PC-9 (cell line): ENCODE measurements at regions not wholly inside any gene's neighbourhood (a gene's known extent, or its start where the extent isn't known, plus 50 kb on each side); places are given as distances from the start of the nearest gene placed in this dataset.

Experiments
- BruUV-seq: library from RNA; stranded (reverse); fragments of 400-500 nt; replicated peaks from 2 replicates; lab custom pipeline; 2021; lab: Mats Ljungman, UMichigan
- CTCF ChIA-PET: fragments of 300-600 bp; sonication (Branson Sonifier 250); formaldehyde crosslinking; loops from one replicate; lab custom pipeline; 2022; ENCODE audit warnings: antibody characterized with exemption; lab: Charles Lee
- POLR2A ChIA-PET: fragments of 300-600 bp; sonication (Branson Sonifier 250); formaldehyde crosslinking; loops from one replicate; lab custom pipeline; 2022; ENCODE audit warnings: antibody characterized with exemption; ENCODE audit not compliant: unreplicated experiment; lab: Charles Lee
- DNase-seq, 2 experiments: peaks; one replicate each; pipeline versions ENCODE4 v3.0.0 to v3.0.0-alpha.2; 2015 to 2022; ENCODE audit warnings: mixed read lengths in 1 of 2
- H2AFZ ChIP-seq: fragments of 200-600 bp; sonication (generic); 2 replicates; pipeline ENCODE4 v1.8.1; 2017; ENCODE audit warnings: antibody characterized with exemption
- H3F3A ChIP-seq: fragments of 200-600 bp; sonication (generic); 2 replicates; pipeline ENCODE4 v1.8.1; 2017; ENCODE audit warnings: antibody characterized with exemption, mild to moderate bottlenecking, low read depth; ENCODE audit not compliant: insufficient read depth
- H3K27ac ChIP-seq: fragments of 200-600 bp; sonication (generic); 2 replicates; pipeline ENCODE4 v1.6.1; 2016; ENCODE audit warnings: mixed run types
- H3K27me3 ChIP-seq: fragments of 200-600 bp; sonication (generic); 2 replicates; pipeline ENCODE4 v1.6.1; 2016; ENCODE audit warnings: low read depth, mixed run types; ENCODE audit not compliant: insufficient read depth
- H3K36me3 ChIP-seq: fragments of 200-600 bp; sonication (generic); 2 replicates; pipeline ENCODE4 v1.6.1; 2016; ENCODE audit warnings: low read depth, mixed run types
- H3K4me1 ChIP-seq: fragments of 200-600 bp; sonication (generic); replicated peaks from 2 replicates; pipeline ENCODE4 v1.6.1; 2016; ENCODE audit warnings: mixed run types; ENCODE audit not compliant: insufficient read depth
- H3K4me2 ChIP-seq: fragments of 200-600 bp; sonication (generic); 2 replicates; pipeline ENCODE4 v1.6.1; 2017; ENCODE audit warnings: mixed run types
- H3K4me3 ChIP-seq: fragments of 200-600 bp; sonication (generic); 2 replicates; pipeline ENCODE4 v1.6.1; 2016; ENCODE audit warnings: mixed run types
- H3K79me2 ChIP-seq: fragments of 200-600 bp; sonication (generic); 2 replicates; pipeline ENCODE4 v1.6.1; 2017; ENCODE audit warnings: low read depth, mixed run types
- H3K9me2 ChIP-seq: fragments of 200-600 bp; sonication (generic); 2 replicates; pipeline ENCODE4 v1.8.1; 2017; ENCODE audit warnings: mild to moderate bottlenecking; ENCODE audit not compliant: insufficient read depth
- H3K9me3 ChIP-seq: fragments of 200-600 bp; sonication (generic); 2 replicates; pipeline ENCODE4 v1.8.1; 2016; ENCODE audit warnings: low read depth; ENCODE audit not compliant: insufficient read depth
- H4K20me1 ChIP-seq: fragments of 200-600 bp; sonication (generic); 2 replicates; pipeline ENCODE4 v1.8.1; 2017; ENCODE audit not compliant: insufficient read depth
- CTCF ChIP-seq: fragments of 200-600 bp; sonication (generic); conservative IDR thresholded peaks from 2 replicates; pipeline ENCODE4 v1.6.1; 2017; ENCODE audit warnings: mixed run types, antibody characterized with exemption, mild to moderate bottlenecking, moderate library complexity
- EZH2 ChIP-seq: fragments of 200-600 bp; sonication (generic); IDR thresholded peaks from 2 replicates; pipeline ENCODE4 v1.8.0; 2017; ENCODE audit warnings: antibody characterized with exemption, low read depth
- intact Hi-C: fragments of 100-400 bp; cut with micrococcal nuclease; formaldehyde crosslinking; loops from one replicate; pipeline ENCODE4 v1.10.0; 2022; ENCODE audit not compliant: unreplicated experiment

GRCh38 chr2:236317938-236318396, 53.8 kb upstream of the ASB18 start:
- BruUV-seq: no TSS peak
- ChIA-PET CTCF (interaction anchor here (0.6 kb wide), 2 partner anchors 142 to 757 kb away, joined by 3 to 8 read pairs; no protein-coding TSS in a partner anchor), POLR2A (no interaction called here)
- Histone ChIP-seq H3F3A (no peaks in the 10 kb centered on the region), H3K4me3 (no peak overlapping the region), H3K9me2 (no peaks in the 10 kb centered on the region), H3K36me3 (no peaks in the 10 kb centered on the region), H3K27ac (no peak overlapping the region), H3K79me2 (no peaks in the 10 kb centered on the region), H4K20me1 (no peaks in the 10 kb centered on the region), H2AFZ (no peak overlapping the region), H3K4me1 (no peaks in the 10 kb centered on the region), H3K9me3 (0 out of 2 replicates have a peak, but pooled peaks cover 3% of the 10 kb centered on the region), H3K4me2 (no peak overlapping the region), H3K27me3 (peaks cover 64% of the 10 kb centered on the region)
- no peak for DNase-seq
- intact Hi-C loops: no loop called here
- TF ChIP-seq EZH2: no peak
- TF ChIP-seq CTCF: no peak

- no peaks in the 10 kb centered on the region for H3K9me2 ChIP-seq
- TF ChIP-seq EZH2 (no peak), CTCF (no peak)
- no peak overlapping the region for H3K4me2 ChIP-seq
- H3K27ac ChIP-seq: no peak overlapping the region
- H2AFZ ChIP-seq: no peak overlapping the region
- H3K4me3 ChIP-seq: no peak overlapping the region
- ChIA-PET CTCF (interaction anchor here (0.6 kb wide), 2 partner anchors 142 to 756 kb away, joined by 3 to 8 read pairs; no protein-coding TSS in a partner anchor), POLR2A (no interaction called here)
- no peaks in the 10 kb centered on the region for H3K36me3 ChIP-seq
- H3K4me1 ChIP-seq: no peaks in the 10 kb centered on the region
- H3F3A ChIP-seq: no peaks in the 10 kb centered on the region
- H3K9me3 ChIP-seq: no peaks in the 10 kb centered on the region
- BruUV-seq: no TSS peak
- no peaks in the 10 kb centered on the region for H4K20me1 ChIP-seq
- peaks cover 68% of the 10 kb centered on the region for H3K27me3 ChIP-seq
- no peak for DNase-seq
- intact Hi-C loops: no loop called here
- no peaks in the 10 kb centered on the region for H3K79me2 ChIP-seq
Measured at GRCh38 chr2:236318401-236318800, 54.2 kb upstream of the ASB18 start.

GRCh38 chr2:236319036-236319435, 54.8 kb upstream of the ASB18 start:
- Histone ChIP-seq H3K27ac (no peak overlapping the region), H3K79me2 (no peaks in the 10 kb centered on the region), H4K20me1 (no peaks in the 10 kb centered on the region), H3K36me3 (no peaks in the 10 kb centered on the region), H3F3A (no peaks in the 10 kb centered on the region), H3K9me2 (no peaks in the 10 kb centered on the region), H3K4me3 (no peak overlapping the region), H3K4me2 (no peak overlapping the region), H3K9me3 (no peaks in the 10 kb centered on the region), H3K27me3 (peaks cover 75% of the 10 kb centered on the region), H2AFZ (no peak overlapping the region), H3K4me1 (no peaks in the 10 kb centered on the region)
- BruUV-seq: no TSS peak
- ChIA-PET POLR2A (no interaction called here), CTCF (interaction anchor here (0.6 kb wide), 1 partner anchor 179 kb away, joined by 4 read pairs; no protein-coding TSS in a partner anchor)
- no peak for TF ChIP-seq EZH2
- TF ChIP-seq CTCF: no peak; the same call in 1 of the 2 replicates
- intact Hi-C loops: no loop called here
- DNase-seq: no peak
